ENCODE measurements at regions not wholly inside any gene's neighbourhood (a gene's known extent, or its start where the extent isn't known, plus 50 kb on each side); places are given as distances from the start of the nearest gene placed in this dataset.

GRCh38 chr16:86768228-86768791 is 190.0 kb downstream of the FOXL1 start:
- TF ChIP-seq, protein P1, sequence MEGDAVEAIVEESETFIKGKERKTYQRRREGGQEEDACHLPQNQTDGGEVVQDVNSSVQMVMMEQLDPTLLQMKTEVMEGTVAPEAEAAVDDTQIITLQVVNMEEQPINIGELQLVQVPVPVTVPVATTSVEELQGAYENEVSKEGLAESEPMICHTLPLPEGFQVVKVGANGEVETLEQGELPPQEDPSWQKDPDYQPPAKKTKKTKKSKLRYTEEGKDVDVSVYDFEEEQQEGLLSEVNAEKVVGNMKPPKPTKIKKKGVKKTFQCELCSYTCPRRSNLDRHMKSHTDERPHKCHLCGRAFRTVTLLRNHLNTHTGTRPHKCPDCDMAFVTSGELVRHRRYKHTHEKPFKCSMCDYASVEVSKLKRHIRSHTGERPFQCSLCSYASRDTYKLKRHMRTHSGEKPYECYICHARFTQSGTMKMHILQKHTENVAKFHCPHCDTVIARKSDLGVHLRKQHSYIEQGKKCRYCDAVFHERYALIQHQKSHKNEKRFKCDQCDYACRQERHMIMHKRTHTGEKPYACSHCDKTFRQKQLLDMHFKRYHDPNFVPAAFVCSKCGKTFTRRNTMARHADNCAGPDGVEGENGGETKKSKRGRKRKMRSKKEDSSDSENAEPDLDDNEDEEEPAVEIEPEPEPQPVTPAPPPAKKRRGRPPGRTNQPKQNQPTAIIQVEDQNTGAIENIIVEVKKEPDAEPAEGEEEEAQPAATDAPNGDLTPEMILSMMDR (IDR thresholded peaks at IDR 0.05): no peak
- peak in 1 of 2 donors; percentile 31 for DNase-seq
- Histone ChIP-seq H3K4me1 (peaks cover 0 to 23% (median 9%) of the 10 kb centered on the region in 4 donors), H3K36me3 (no peaks in the 10 kb centered on the region), H3K27me3 (no peaks in the 10 kb centered on the region), H3K4me3 (no peak overlapping the region), H3K27ac (no peak overlapping the region), H3K9me3 (no peaks in the 10 kb centered on the region)
- intact Hi-C loops (cut with DNase I; ENCODE audit: low total_unique reads): no loop called here

- no peaks in the 10 kb centered on the region for H3K9me3 ChIP-seq
- no peaks in the 10 kb centered on the region for H3K27me3 ChIP-seq
- intact Hi-C loops (cut with DNase I; ENCODE audit: low total_unique reads): no loop called here
- no peak overlapping the region for H3K4me3 ChIP-seq
- DNase-seq: peak in 1 of 2 donors; percentile 71
- TF ChIP-seq, protein P1 (IDR thresholded peaks at IDR 0.05): no peak
- peaks cover 0 to 26% (median 10%) of the 10 kb centered on the region in 4 donors for H3K4me1 ChIP-seq
- H3K27ac ChIP-seq: peak overlapping the region in 1 of 2 donors; percentile 21
- no peaks in the 10 kb centered on the region for H3K36me3 ChIP-seq
Measured at GRCh38 chr16:86768999-86769398, 190.7 kb downstream of the FOXL1 start.

- Histone ChIP-seq H3K27me3 (no peaks in the 10 kb centered on the region), H3K4me3 (no peak overlapping the region), H3K9me3 (no peaks in the 10 kb centered on the region), H3K36me3 (no peaks in the 10 kb centered on the region), H3K4me1 (peaks cover 0 to 26% (median 10%) of the 10 kb centered on the region in 4 donors), H3K27ac (no peak overlapping the region)
- intact Hi-C loops (cut with DNase I; ENCODE audit: low total_unique reads): no loop called here
- TF ChIP-seq, protein P1 (IDR thresholded peaks at IDR 0.05): no peak
- peak in 1 of 2 donors; percentile 28 for DNase-seq
Measured at GRCh38 chr16:86771506-86772460, 193.4 kb downstream of the FOXL1 start.

- intact Hi-C loops (cut with DNase I; ENCODE audit: low total_unique reads): no loop called here
- H3K4me1 ChIP-seq: peaks cover 0 to 26% (median 10%) of the 10 kb centered on the region in 4 donors
- peak in 1 of 2 donors; percentile 53 for DNase-seq
- H3K27me3 ChIP-seq: no peaks in the 10 kb centered on the region
- no peak overlapping the region for H3K4me3 ChIP-seq
- no peaks in the 10 kb centered on the region for H3K36me3 ChIP-seq
- H3K9me3 ChIP-seq: no peaks in the 10 kb centered on the region
- H3K27ac ChIP-seq: peak overlapping the region in 1 of 2 donors; percentile 3
- TF ChIP-seq, protein P1 (IDR thresholded peaks at IDR 0.05): no peak
Measured at GRCh38 chr16:86772671-86773353, 194.5 kb downstream of the FOXL1 start.

- DNase-seq: peak in 1 of 2 donors; percentile 61
Measured at GRCh38 chr16:86773354-86773715, 195.0 kb downstream of the FOXL1 start.

More at GRCh38 chr16:86773354-86773715, 195.0 kb downstream of the FOXL1 start:
- intact Hi-C loops (cut with DNase I; ENCODE audit: low total_unique reads): no loop called here
- TF ChIP-seq, protein P1 (IDR thresholded peaks at IDR 0.05): no peak
- Histone ChIP-seq H3K4me3 (no peak overlapping the region), H3K4me1 (peaks cover 0 to 26% (median 10%) of the 10 kb centered on the region in 4 donors), H3K9me3 (no peaks in the 10 kb centered on the region), H3K36me3 (no peaks in the 10 kb centered on the region), H3K27me3 (no peaks in the 10 kb centered on the region), H3K27ac (no peak overlapping the region)
